GM18505 (cell line): ENCODE measurements at regions not wholly inside any gene's neighbourhood (a gene's known extent, or its start where the extent isn't known, plus 50 kb on each side); places are given as distances from the start of the nearest gene placed in this dataset.

ENCODE experiments used
- ATAC-seq: cut with Tn5 transposase; IDR thresholded peaks from one replicate; pipeline ENCODE4 v1.9.1; 2021; ENCODE audit not compliant: unreplicated experiment
- POLR2A ChIP-seq: IDR thresholded peaks from 4 replicates; pipeline ENCODE4 v1.6.1; 2011; ENCODE audit warnings: borderline replicate concordance; ENCODE audit not compliant: insufficient read depth, insufficient read length; ENCODE audit errors: extremely low read depth

GRCh38 chr2:217691920-217692666 lies 310.7 kb downstream of the TNS1 start:
- no peak for TF ChIP-seq POLR2A
- no peak for ATAC-seq

- ATAC-seq = no peak
- TF ChIP-seq POLR2A = no peak
Observed at GRCh38 chr2:217691516-217691915, 311.3 kb downstream of the TNS1 start.

DNA sequence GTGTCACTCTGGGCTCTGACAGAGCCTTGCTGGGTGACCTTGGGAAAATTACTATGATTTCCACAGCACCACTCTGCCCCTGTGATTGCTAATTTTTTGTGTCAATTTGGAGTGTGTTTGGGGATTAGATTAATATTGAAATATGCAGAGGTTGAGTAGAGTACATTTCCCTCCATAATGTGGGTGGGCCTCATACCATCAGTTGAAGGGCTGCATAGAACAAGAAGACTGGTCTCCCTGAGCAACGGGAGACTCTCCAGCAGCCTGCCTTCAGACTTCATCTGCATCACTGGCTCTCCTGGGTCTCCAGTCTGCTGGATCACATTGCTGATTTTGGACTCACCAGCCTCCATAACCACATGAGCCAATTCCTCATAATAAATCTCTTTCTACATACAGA lies 313.7 kb downstream of the TNS1 start:
- ATAC-seq = no peak
- TF ChIP-seq POLR2A = no peak

DNA sequence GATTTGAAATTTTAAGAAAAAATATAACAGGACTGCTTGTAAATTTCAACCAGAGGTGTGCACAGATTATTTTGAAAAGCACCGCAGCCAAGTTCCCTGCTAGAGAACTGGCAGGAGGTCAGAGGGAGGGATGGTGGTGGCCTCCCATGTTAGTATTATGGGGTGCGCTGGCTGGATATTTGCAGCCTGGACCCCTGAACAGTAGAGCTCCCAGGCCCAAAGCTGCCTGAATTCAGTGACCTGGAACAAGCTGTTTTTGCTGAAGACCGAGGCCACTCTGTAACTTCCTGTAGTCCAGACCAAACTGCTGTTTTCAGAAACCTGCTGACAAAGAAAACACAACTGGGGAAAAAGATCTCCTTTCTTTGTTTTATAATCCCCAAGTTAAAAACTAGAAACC lies 314.3 kb downstream of the TNS1 start:
- no peak for ATAC-seq
- TF ChIP-seq POLR2A = no peak

DNA sequence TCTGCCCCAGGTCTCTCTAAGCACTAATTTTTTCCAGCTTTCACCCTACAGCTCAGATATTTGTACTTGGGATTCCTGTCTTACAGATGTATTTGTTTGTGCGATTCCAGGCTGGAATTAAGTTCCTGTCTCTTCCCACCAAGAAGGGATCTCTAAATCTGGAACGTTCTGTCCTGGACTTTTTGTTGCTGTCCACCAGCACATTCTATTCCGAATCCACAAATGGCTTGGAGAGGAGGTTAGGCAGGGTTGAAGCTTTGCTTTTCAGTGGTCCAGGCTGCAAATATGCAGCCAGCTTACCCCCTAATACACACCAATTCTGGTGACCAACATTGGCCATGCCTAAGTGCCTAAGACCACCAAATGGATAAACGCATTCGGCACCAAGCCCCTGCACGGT lies 315.0 kb downstream of the TNS1 start:
- no peak for TF ChIP-seq POLR2A
- no peak for ATAC-seq

DNA sequence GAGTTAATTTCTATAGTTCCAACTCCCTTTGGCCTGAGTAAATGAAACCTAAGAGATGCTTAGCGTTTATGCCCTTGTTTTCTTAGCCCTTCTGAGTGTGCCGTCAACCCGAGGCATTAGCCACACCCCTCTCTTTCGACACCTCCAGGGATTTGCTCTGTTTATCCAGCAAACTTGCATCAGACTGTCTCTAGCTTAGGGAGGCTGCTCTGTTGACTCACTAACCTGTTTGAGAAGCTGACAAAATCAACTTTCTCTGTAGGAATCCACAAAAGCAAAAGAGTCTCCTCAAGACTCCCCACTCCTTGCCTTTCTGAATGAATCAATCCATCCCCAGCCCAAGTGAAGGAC lies 317.6 kb downstream of the TNS1 start:
- TF ChIP-seq POLR2A = no peak
- ATAC-seq = no peak

- no peak for ATAC-seq
- TF ChIP-seq POLR2A = no peak
Observed at GRCh38 chr2:217684431-217685254, 318.2 kb downstream of the TNS1 start.

DNA sequence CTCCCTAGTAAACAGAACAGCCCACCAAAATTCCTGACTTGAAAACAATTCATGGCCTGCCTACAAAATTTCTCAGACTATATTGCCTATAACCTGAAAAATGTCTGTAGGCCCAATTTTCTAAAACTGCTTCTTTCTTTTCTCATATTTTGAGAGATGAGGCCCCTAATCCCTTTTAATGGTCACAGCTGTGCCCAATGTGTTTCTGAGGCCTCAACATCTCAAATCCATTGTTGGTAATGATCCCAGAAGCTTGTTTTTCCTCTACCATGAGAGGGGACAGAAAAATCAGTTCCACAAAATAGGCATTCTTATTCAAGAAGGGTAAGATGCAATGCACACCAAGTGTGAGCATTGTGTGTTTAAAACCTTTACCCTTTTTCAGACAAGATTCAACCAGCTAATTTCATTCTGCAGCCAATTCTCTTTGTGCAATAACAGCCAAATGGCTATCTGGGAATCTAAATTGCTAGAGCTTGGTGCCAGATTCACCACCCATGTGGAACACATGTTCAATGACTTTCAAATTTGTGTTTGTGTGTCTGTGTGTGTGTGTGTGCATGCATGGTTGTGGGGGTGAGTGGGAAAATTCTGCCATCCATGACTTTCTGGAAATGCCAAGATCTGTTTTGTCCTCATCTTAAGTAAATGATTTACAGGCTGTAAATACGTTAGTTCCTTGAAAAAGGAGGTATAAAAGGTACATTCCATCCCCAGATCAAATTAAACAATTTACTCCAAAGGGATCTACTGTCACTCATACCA lies 319.5 kb downstream of the TNS1 start:
- no peak for ATAC-seq
- TF ChIP-seq POLR2A = no peak

GRCh38 chr2:217681791-217682190 lies 321.0 kb downstream of the TNS1 start:
- TF ChIP-seq POLR2A = no peak
- ATAC-seq = no peak

- no peak for TF ChIP-seq POLR2A
- ATAC-seq = no peak
Observed at GRCh38 chr2:217680381-217680780, 322.4 kb downstream of the TNS1 start.

- no peak for TF ChIP-seq POLR2A
- no peak for ATAC-seq
Observed at GRCh38 chr2:217673627-217674026, 329.2 kb downstream of the TNS1 start.

- no peak for ATAC-seq
- TF ChIP-seq POLR2A = no peak
Observed at GRCh38 chr2:217672472-217672871, 330.3 kb downstream of the TNS1 start.

- no peak for TF ChIP-seq POLR2A
- no peak for ATAC-seq
Observed at GRCh38 chr2:217671871-217672270, 330.9 kb downstream of the TNS1 start.
